ENCODE measurements at regions not wholly inside any gene's neighbourhood (a gene's known extent, or its start where the extent isn't known, plus 50 kb on each side); places are given as distances from the start of the nearest gene placed in this dataset.
"Not testable (repeated sequence)": the region's sequence is repeated elsewhere in the genome, so short reads cannot be mapped to it uniquely, and the experiment has no call there.

GRCh38 chr4:159950707-159951106 is 847.8 kb downstream of the RAPGEF2 start:
- DNase-seq: no peak

GRCh38 chr4:159966746-159967145 is 863.9 kb downstream of the RAPGEF2 start:
- no peak for DNase-seq

GRCh38 chr4:159976871-159977482 is 874.1 kb downstream of the RAPGEF2 start:
- not testable (repeated sequence) for DNase-seq

- DNase-seq: no peak
Measured at GRCh38 chr4:159977907-159978617, 875.2 kb downstream of the RAPGEF2 start.

- no peak for DNase-seq
Measured at GRCh38 chr4:159979351-159979750, 876.5 kb downstream of the RAPGEF2 start.

- no peak for DNase-seq
Measured at GRCh38 chr4:159979953-159980352, 877.1 kb downstream of the RAPGEF2 start.

GRCh38 chr4:159980826-159981468 is 878.1 kb downstream of the RAPGEF2 start:
- DNase-seq: no peak

GRCh38 chr4:159981469-159981856 is 878.6 kb downstream of the RAPGEF2 start:
- DNase-seq: no peak

- no peak for DNase-seq
Measured at GRCh38 chr4:159983082-159983481, 880.2 kb downstream of the RAPGEF2 start.

GRCh38 chr4:160009656-160010493 is 907.0 kb downstream of the RAPGEF2 start:
- no peak for DNase-seq

- DNase-seq: peak; percentile 10
Measured at GRCh38 chr4:160019936-160020335, 917.1 kb downstream of the RAPGEF2 start.

- no peak for DNase-seq
Measured at GRCh38 chr4:160020804-160021203, 917.9 kb downstream of the RAPGEF2 start.

- DNase-seq: no peak
Measured at GRCh38 chr4:160021870-160022269, 919.0 kb downstream of the RAPGEF2 start.

GRCh38 chr4:160026721-160027120 is 923.8 kb downstream of the RAPGEF2 start:
- no peak for DNase-seq

- DNase-seq: no peak
Measured at GRCh38 chr4:160034501-160034900, 931.6 kb downstream of the RAPGEF2 start.

- no peak for DNase-seq
Measured at GRCh38 chr4:160038615-160039014, 935.7 kb downstream of the RAPGEF2 start.

GRCh38 chr4:160044693-160045092 is 941.8 kb downstream of the RAPGEF2 start:
- DNase-seq: no peak

- DNase-seq: no peak
Measured at GRCh38 chr4:160082432-160083207, 979.7 kb downstream of the RAPGEF2 start.

GRCh38 chr4:160091631-160092030 is 988.8 kb downstream of the RAPGEF2 start:
- DNase-seq: no peak

- no peak for DNase-seq
Measured at GRCh38 chr4:160100316-160100715, 997.4 kb downstream of the RAPGEF2 start.

- DNase-seq: no peak
Measured at GRCh38 chr4:160110891-160111290, 1008.0 kb downstream of the RAPGEF2 start.

GRCh38 chr4:160117686-160118085 is 1014.8 kb downstream of the RAPGEF2 start:
- no peak for DNase-seq

Data from inflammatory macrophage treated with lipopolysaccharide for 4 hours (primary cell).